SK-N-SH treated with all-trans-retinoic acid at 6 μM for 48 hours (cell line): ENCODE measurements at regions not wholly inside any gene's neighbourhood (a gene's known extent, or its start where the extent isn't known, plus 50 kb on each side); places are given as distances from the start of the nearest gene placed in this dataset.

Source experiments
- ATAC-seq: fragments of 200-7000 bp; cut with Tn5 transposase; 3 replicates; pipeline ENCODE4 v1.9.1; 2020; ENCODE audit warnings: mild to moderate bottlenecking, moderate library complexity
- ARNTL ChIP-seq: fragments of 450-650 bp; formaldehyde crosslinking; IDR thresholded peaks from 2 replicates; pipeline ENCODE4 v1.5.0; 2020; ENCODE audit warnings: low read depth, mild to moderate bottlenecking, moderate library complexity, borderline replicate concordance
- CSDC2 ChIP-seq: fragments of 250-450 bp; sonication (Bioruptor Pico); IDR thresholded peaks from 2 replicates; pipeline ENCODE4 v1.5.0; 2020; ENCODE audit warnings: mild to moderate bottlenecking, moderate library complexity
- CSRNP3 ChIP-seq: fragments of 250-450 bp; sonication (Bioruptor Pico); IDR thresholded peaks from 2 replicates; pipeline ENCODE4 v1.5.1; 2021; ENCODE audit warnings: mild to moderate bottlenecking, moderate library complexity
- ESRRG ChIP-seq: fragments of 250-450 bp; sonication (Bioruptor Pico); IDR thresholded peaks from 2 replicates; pipeline ENCODE4 v1.6.1; 2021; ENCODE audit warnings: mild to moderate bottlenecking
- ISL1 ChIP-seq: fragments of 250-450 bp; sonication (Bioruptor Pico); IDR thresholded peaks from 2 replicates; pipeline ENCODE4 v2.1.2; 2022; ENCODE audit warnings: mild to moderate bottlenecking, moderate library complexity
- OSR1 ChIP-seq: fragments of 250-450 bp; sonication (Bioruptor Pico); IDR thresholded peaks from 2 replicates; pipeline ENCODE4 v1.8.0; 2022; ENCODE audit warnings: moderate library complexity, mild to moderate bottlenecking, inconsistent platforms
- POU6F1 ChIP-seq: fragments of 250-450 bp; sonication (Bioruptor Pico); IDR thresholded peaks from 2 replicates; pipeline ENCODE4 v1.8.0; 2021; ENCODE audit warnings: low read depth, mild to moderate bottlenecking, moderate library complexity, borderline replicate concordance
- SNAI2 ChIP-seq: fragments of 250-450 bp; sonication (Bioruptor Pico); IDR thresholded peaks from 2 replicates; pipeline ENCODE4 v1.5.0; 2020; ENCODE audit warnings: mild to moderate bottlenecking, moderate library complexity
- ZFP3 ChIP-seq: fragments of 250-450 bp; sonication (Bioruptor Pico); IDR thresholded peaks from 2 replicates; pipeline ENCODE4 v1.5.0; 2020; ENCODE audit warnings: mild to moderate bottlenecking, moderate library complexity
- ZFP30 ChIP-seq: fragments of 450-650 bp; formaldehyde crosslinking; IDR thresholded peaks from 2 replicates; pipeline ENCODE4 v1.5.0; 2022; ENCODE audit warnings: mild to moderate bottlenecking, moderate library complexity
- ZNF565 ChIP-seq: fragments of 450-650 bp; formaldehyde crosslinking; conservative IDR thresholded peaks from 2 replicates; pipeline ENCODE4 v1.5.0; 2020; ENCODE audit warnings: low read depth, mild to moderate bottlenecking, moderate library complexity
- ZNF70 ChIP-seq: fragments of 450-650 bp; formaldehyde crosslinking; IDR thresholded peaks from 2 replicates; pipeline ENCODE4 v1.5.0; 2020; ENCODE audit warnings: mild to moderate bottlenecking, moderate library complexity
- TF ChIP-seq, protein P1 (sequence below): fragments of 250-450 bp; sonication (Bioruptor Pico); IDR thresholded peaks from 2 replicates; pipeline ENCODE4 v1.5.0; 2020; ENCODE audit warnings: mild to moderate bottlenecking, moderate library complexity
- TF ChIP-seq, protein P2 (sequence below): fragments of 250-450 bp; sonication (Bioruptor Pico); IDR thresholded peaks from 2 replicates; pipeline ENCODE4 v1.8.0; 2020; ENCODE audit warnings: mild to moderate bottlenecking, moderate library complexity, borderline replicate concordance
- TF ChIP-seq, protein P3 (sequence below): fragments of 250-450 bp; sonication (Bioruptor Pico); IDR thresholded peaks from 2 replicates; pipeline ENCODE4 v1.5.1; 2020; ENCODE audit warnings: low read depth, mild to moderate bottlenecking, moderate library complexity

DNA sequence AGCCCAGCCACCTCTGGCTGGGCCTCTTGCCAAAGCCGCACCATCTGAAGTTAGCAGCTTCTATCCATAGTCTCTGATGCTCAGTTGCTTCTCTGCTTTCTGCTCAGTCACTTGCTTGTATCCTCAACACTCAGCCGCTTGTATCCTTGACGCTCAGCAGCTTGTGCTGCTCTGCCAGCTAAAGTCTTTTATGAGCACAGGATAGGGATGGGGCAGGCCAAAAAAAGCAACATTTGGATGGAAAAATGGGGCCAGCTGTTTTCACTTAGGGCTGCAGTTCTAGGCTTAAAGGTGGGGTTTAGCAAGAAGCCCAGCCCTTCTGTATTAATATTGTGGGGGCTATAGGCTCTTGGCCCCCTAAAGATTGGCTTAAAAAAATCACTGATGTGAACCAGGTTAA, 739.4 kb downstream of the CDH8 start:
- TF ChIP-seq CSDC2 (CRISPR knock-in tag) (no peak), ARNTL (CRISPR knock-in tag) (no peak), SNAI2 (CRISPR knock-in tag) (no peak), OSR1 (no peak), ZNF565 (CRISPR knock-in tag) (no peak), ISL1 (CRISPR knock-in tag) (no peak), ESRRG (no peak), POU6F1 (CRISPR knock-in tag) (no peak), CSRNP3 (CRISPR knock-in tag) (no peak), ZFP30 (CRISPR knock-in tag) (no peak)
- TF ChIP-seq, protein P1, sequence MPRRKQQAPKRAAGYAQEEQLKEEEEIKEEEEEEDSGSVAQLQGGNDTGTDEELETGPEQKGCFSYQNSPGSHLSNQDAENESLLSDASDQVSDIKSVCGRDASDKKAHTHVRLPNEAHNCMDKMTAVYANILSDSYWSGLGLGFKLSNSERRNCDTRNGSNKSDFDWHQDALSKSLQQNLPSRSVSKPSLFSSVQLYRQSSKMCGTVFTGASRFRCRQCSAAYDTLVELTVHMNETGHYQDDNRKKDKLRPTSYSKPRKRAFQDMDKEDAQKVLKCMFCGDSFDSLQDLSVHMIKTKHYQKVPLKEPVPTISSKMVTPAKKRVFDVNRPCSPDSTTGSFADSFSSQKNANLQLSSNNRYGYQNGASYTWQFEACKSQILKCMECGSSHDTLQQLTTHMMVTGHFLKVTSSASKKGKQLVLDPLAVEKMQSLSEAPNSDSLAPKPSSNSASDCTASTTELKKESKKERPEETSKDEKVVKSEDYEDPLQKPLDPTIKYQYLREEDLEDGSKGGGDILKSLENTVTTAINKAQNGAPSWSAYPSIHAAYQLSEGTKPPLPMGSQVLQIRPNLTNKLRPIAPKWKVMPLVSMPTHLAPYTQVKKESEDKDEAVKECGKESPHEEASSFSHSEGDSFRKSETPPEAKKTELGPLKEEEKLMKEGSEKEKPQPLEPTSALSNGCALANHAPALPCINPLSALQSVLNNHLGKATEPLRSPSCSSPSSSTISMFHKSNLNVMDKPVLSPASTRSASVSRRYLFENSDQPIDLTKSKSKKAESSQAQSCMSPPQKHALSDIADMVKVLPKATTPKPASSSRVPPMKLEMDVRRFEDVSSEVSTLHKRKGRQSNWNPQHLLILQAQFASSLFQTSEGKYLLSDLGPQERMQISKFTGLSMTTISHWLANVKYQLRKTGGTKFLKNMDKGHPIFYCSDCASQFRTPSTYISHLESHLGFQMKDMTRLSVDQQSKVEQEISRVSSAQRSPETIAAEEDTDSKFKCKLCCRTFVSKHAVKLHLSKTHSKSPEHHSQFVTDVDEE (CRISPR knock-in tag) = no peak
- no peak for ATAC-seq

- TF ChIP-seq, protein P2, sequence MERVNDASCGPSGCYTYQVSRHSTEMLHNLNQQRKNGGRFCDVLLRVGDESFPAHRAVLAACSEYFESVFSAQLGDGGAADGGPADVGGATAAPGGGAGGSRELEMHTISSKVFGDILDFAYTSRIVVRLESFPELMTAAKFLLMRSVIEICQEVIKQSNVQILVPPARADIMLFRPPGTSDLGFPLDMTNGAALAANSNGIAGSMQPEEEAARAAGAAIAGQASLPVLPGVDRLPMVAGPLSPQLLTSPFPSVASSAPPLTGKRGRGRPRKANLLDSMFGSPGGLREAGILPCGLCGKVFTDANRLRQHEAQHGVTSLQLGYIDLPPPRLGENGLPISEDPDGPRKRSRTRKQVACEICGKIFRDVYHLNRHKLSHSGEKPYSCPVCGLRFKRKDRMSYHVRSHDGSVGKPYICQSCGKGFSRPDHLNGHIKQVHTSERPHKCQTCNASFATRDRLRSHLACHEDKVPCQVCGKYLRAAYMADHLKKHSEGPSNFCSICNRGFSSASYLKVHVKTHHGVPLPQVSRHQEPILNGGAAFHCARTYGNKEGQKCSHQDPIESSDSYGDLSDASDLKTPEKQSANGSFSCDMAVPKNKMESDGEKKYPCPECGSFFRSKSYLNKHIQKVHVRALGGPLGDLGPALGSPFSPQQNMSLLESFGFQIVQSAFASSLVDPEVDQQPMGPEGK = no peak
- TF ChIP-seq ESRRG = no peak
- TF ChIP-seq, protein P3, sequence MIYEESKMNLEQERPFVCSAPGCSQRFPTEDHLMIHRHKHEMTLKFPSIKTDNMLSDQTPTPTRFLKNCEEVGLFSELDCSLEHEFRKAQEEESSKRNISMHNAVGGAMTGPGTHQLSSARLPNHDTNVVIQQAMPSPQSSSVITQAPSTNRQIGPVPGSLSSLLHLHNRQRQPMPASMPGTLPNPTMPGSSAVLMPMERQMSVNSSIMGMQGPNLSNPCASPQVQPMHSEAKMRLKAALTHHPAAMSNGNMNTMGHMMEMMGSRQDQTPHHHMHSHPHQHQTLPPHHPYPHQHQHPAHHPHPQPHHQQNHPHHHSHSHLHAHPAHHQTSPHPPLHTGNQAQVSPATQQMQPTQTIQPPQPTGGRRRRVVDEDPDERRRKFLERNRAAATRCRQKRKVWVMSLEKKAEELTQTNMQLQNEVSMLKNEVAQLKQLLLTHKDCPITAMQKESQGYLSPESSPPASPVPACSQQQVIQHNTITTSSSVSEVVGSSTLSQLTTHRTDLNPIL = no peak
- TF ChIP-seq ZFP3 = no peak
- no peak for TF ChIP-seq SNAI2 (CRISPR knock-in tag)
- no peak for TF ChIP-seq ZNF70 (CRISPR knock-in tag)
- TF ChIP-seq OSR1 = no peak
- TF ChIP-seq POU6F1 (CRISPR knock-in tag) = no peak
- TF ChIP-seq, protein P1 (CRISPR knock-in tag) = no peak
- no peak for TF ChIP-seq CSRNP3 (CRISPR knock-in tag)
- TF ChIP-seq CSDC2 (CRISPR knock-in tag) = no peak
- no peak for TF ChIP-seq ZNF565 (CRISPR knock-in tag)
- ATAC-seq = no peak
These were observed 739.9 kb downstream of the CDH8 start for GRCh38 chr16:61296305-61296704.
